SK-N-SH treated with all-trans-retinoic acid at 6 μM for 48 hours (cell line): ENCODE measurements at regions not wholly inside any gene's neighbourhood (a gene's known extent, or its start where the extent isn't known, plus 50 kb on each side); places are given as distances from the start of the nearest gene placed in this dataset.
A peak's percentile ranks its signal among the peaks of the same experiment; 100 is the strongest.
"Not testable (repeated sequence)": the region's sequence is repeated elsewhere in the genome, so short reads cannot be mapped to it uniquely, and the experiment has no call there.

Experiments used
- ATAC-seq: fragments of 200-7000 bp; cut with Tn5 transposase; 3 replicates; pipeline ENCODE4 v1.9.1; 2020; ENCODE audit warnings: mild to moderate bottlenecking, moderate library complexity
- ARNTL ChIP-seq: fragments of 450-650 bp; formaldehyde crosslinking; IDR thresholded peaks from 2 replicates; pipeline ENCODE4 v1.5.0; 2020; ENCODE audit warnings: low read depth, mild to moderate bottlenecking, moderate library complexity, borderline replicate concordance
- CREB5 ChIP-seq: fragments of 250-450 bp; sonication (Bioruptor Pico); IDR thresholded peaks from 2 replicates; pipeline ENCODE4 v1.5.1; 2020; ENCODE audit warnings: low read depth, mild to moderate bottlenecking, moderate library complexity
- CSDC2 ChIP-seq: fragments of 250-450 bp; sonication (Bioruptor Pico); IDR thresholded peaks from 2 replicates; pipeline ENCODE4 v1.5.0; 2020; ENCODE audit warnings: mild to moderate bottlenecking, moderate library complexity
- CSRNP3 ChIP-seq: fragments of 250-450 bp; sonication (Bioruptor Pico); IDR thresholded peaks from 2 replicates; pipeline ENCODE4 v1.5.1; 2021; ENCODE audit warnings: mild to moderate bottlenecking, moderate library complexity
- ESRRG ChIP-seq: fragments of 250-450 bp; sonication (Bioruptor Pico); IDR thresholded peaks from 2 replicates; pipeline ENCODE4 v1.6.1; 2021; ENCODE audit warnings: mild to moderate bottlenecking
- GLIS3 ChIP-seq: fragments of 250-450 bp; sonication (Bioruptor Pico); IDR thresholded peaks from 2 replicates; pipeline ENCODE4 v1.5.0; 2020; ENCODE audit warnings: mild to moderate bottlenecking, moderate library complexity
- ISL1 ChIP-seq: fragments of 250-450 bp; sonication (Bioruptor Pico); IDR thresholded peaks from 2 replicates; pipeline ENCODE4 v2.1.2; 2022; ENCODE audit warnings: mild to moderate bottlenecking, moderate library complexity
- OSR1 ChIP-seq: fragments of 250-450 bp; sonication (Bioruptor Pico); IDR thresholded peaks from 2 replicates; pipeline ENCODE4 v1.8.0; 2022; ENCODE audit warnings: moderate library complexity, mild to moderate bottlenecking, inconsistent platforms
- PATZ1 ChIP-seq: fragments of 250-450 bp; sonication (Bioruptor Pico); IDR thresholded peaks from 2 replicates; pipeline ENCODE4 v1.8.0; 2020; ENCODE audit warnings: mild to moderate bottlenecking, moderate library complexity, borderline replicate concordance
- POU6F1 ChIP-seq: fragments of 250-450 bp; sonication (Bioruptor Pico); IDR thresholded peaks from 2 replicates; pipeline ENCODE4 v1.8.0; 2021; ENCODE audit warnings: low read depth, mild to moderate bottlenecking, moderate library complexity, borderline replicate concordance
- PPARA ChIP-seq: fragments of 250-450 bp; sonication (Bioruptor Pico); IDR thresholded peaks from 2 replicates; pipeline ENCODE4 v1.5.0; 2020; ENCODE audit warnings: mild to moderate bottlenecking, borderline replicate concordance
- RARB ChIP-seq: fragments of 250-450 bp; sonication (Bioruptor Pico); IDR thresholded peaks from 2 replicates; pipeline ENCODE4 v1.8.0; 2021; ENCODE audit warnings: mild to moderate bottlenecking, moderate library complexity
- SNAI2 ChIP-seq: fragments of 250-450 bp; sonication (Bioruptor Pico); IDR thresholded peaks from 2 replicates; pipeline ENCODE4 v1.5.0; 2020; ENCODE audit warnings: mild to moderate bottlenecking, moderate library complexity
- TCF4 ChIP-seq: fragments of 250-450 bp; sonication (Bioruptor Pico); IDR thresholded peaks from 2 replicates; pipeline ENCODE4 v1.8.0; 2021; ENCODE audit warnings: mild to moderate bottlenecking, moderate library complexity, borderline replicate concordance
- TSHZ2 ChIP-seq: fragments of 250-450 bp; sonication (Bioruptor Pico); IDR thresholded peaks from 2 replicates; pipeline ENCODE4 v1.5.0; 2020; ENCODE audit warnings: mild to moderate bottlenecking, moderate library complexity
- ZC3H10 ChIP-seq: fragments of 250-450 bp; sonication (Bioruptor Pico); IDR thresholded peaks from 2 replicates; pipeline ENCODE4 v1.5.1; 2021; ENCODE audit warnings: mild to moderate bottlenecking, moderate library complexity
- ZFP3 ChIP-seq: fragments of 250-450 bp; sonication (Bioruptor Pico); IDR thresholded peaks from 2 replicates; pipeline ENCODE4 v1.5.0; 2020; ENCODE audit warnings: mild to moderate bottlenecking, moderate library complexity
- ZNF565 ChIP-seq: fragments of 450-650 bp; formaldehyde crosslinking; conservative IDR thresholded peaks from 2 replicates; pipeline ENCODE4 v1.5.0; 2020; ENCODE audit warnings: low read depth, mild to moderate bottlenecking, moderate library complexity
- ZNF70 ChIP-seq: fragments of 450-650 bp; formaldehyde crosslinking; IDR thresholded peaks from 2 replicates; pipeline ENCODE4 v1.5.0; 2020; ENCODE audit warnings: mild to moderate bottlenecking, moderate library complexity
- ZNF8 ChIP-seq: fragments of 450-650 bp; formaldehyde crosslinking; IDR thresholded peaks from 2 replicates; pipeline ENCODE4 v1.5.0; 2020; ENCODE audit warnings: mild to moderate bottlenecking, moderate library complexity

- ATAC-seq: peak; percentile 80
- TF ChIP-seq GLIS3: no peak
- no peak for TF ChIP-seq ESRRG (CRISPR knock-in tag)
- TF ChIP-seq TCF4 (CRISPR knock-in tag): no peak
- no peak for TF ChIP-seq ZC3H10
- TF ChIP-seq OSR1 (CRISPR knock-in tag): no peak
- TF ChIP-seq ZNF8 (CRISPR knock-in tag): no peak
- TF ChIP-seq CSDC2 (CRISPR knock-in tag): no peak
- no peak for TF ChIP-seq ISL1 (CRISPR knock-in tag)
- no peak for TF ChIP-seq CREB5 (CRISPR knock-in tag)
- TF ChIP-seq, all 23 proteins: peak for 0
These were observed 447.4 kb downstream of the EFNB2 start for GRCh38 chr13:106088085-106088484.

- ATAC-seq: no peak
- TF ChIP-seq OSR1 (CRISPR knock-in tag): no peak
- TF ChIP-seq ZFP3: no peak
- no peak for TF ChIP-seq CSRNP3 (CRISPR knock-in tag)
- no peak for TF ChIP-seq ARNTL (CRISPR knock-in tag)
- no peak for TF ChIP-seq SNAI2 (CRISPR knock-in tag)
- TF ChIP-seq POU6F1: no peak
- TF ChIP-seq PATZ1 (CRISPR knock-in tag): no peak
- TF ChIP-seq TSHZ2: no peak
- TF ChIP-seq PPARA (CRISPR knock-in tag): no peak
These were observed 448.3 kb downstream of the EFNB2 start for GRCh38 chr13:106087201-106087600.

GRCh38 chr13:106083620-106084350 is 451.7 kb downstream of the EFNB2 start:
- peak; percentile 62; the same call in 2 of the 3 replicates for ATAC-seq
- TF ChIP-seq PATZ1 (CRISPR knock-in tag): no peak
- TF ChIP-seq GLIS3: no peak
- no peak for TF ChIP-seq ISL1 (CRISPR knock-in tag)
- TF ChIP-seq ZC3H10: no peak
- TF ChIP-seq ZNF565 (CRISPR knock-in tag): no peak
- TF ChIP-seq CSDC2 (CRISPR knock-in tag): no peak
- TF ChIP-seq CREB5 (CRISPR knock-in tag): no peak
- TF ChIP-seq SNAI2 (CRISPR knock-in tag): no peak
- no peak for TF ChIP-seq RARB (CRISPR knock-in tag)
- TF ChIP-seq TCF4 (CRISPR knock-in tag): no peak
- TF ChIP-seq TSHZ2: no peak
- TF ChIP-seq OSR1 (CRISPR knock-in tag): no peak
- TF ChIP-seq ZNF70 (CRISPR knock-in tag): no peak
- TF ChIP-seq ESRRG (CRISPR knock-in tag): no peak

GRCh38 chr13:106081221-106081620 is 454.2 kb downstream of the EFNB2 start:
- ATAC-seq: not testable (repeated sequence)
